ENCODE measurements at regions not wholly inside any gene's neighbourhood (a gene's known extent, or its start where the extent isn't known, plus 50 kb on each side); places are given as distances from the start of the nearest gene placed in this dataset.

DNA sequence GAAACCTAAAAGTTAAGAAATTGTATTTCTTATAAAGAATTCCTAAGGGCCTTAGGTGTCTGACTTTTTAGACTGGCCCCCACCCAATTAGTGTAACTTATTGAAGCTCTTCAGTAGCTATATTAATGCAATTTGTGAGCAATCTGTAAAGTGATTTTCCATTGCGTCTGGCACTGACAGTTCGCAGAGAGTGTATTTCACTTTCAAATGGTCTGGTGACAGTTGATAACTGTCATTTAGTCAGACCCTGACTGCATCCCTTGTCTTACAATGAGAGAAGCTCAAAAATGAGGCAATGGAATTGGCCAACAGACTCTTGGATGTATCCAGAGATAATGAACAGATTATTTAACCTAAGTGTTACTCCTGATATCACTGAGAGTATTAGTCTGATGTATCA, 351.8 kb downstream of the FRK start:
- no peak for TF ChIP-seq EP300 (IDR thresholded peaks at IDR 0.05)
- TF ChIP-seq, protein P1, sequence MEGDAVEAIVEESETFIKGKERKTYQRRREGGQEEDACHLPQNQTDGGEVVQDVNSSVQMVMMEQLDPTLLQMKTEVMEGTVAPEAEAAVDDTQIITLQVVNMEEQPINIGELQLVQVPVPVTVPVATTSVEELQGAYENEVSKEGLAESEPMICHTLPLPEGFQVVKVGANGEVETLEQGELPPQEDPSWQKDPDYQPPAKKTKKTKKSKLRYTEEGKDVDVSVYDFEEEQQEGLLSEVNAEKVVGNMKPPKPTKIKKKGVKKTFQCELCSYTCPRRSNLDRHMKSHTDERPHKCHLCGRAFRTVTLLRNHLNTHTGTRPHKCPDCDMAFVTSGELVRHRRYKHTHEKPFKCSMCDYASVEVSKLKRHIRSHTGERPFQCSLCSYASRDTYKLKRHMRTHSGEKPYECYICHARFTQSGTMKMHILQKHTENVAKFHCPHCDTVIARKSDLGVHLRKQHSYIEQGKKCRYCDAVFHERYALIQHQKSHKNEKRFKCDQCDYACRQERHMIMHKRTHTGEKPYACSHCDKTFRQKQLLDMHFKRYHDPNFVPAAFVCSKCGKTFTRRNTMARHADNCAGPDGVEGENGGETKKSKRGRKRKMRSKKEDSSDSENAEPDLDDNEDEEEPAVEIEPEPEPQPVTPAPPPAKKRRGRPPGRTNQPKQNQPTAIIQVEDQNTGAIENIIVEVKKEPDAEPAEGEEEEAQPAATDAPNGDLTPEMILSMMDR (IDR thresholded peaks at IDR 0.05): no peak
- TF ChIP-seq POLR2A (IDR thresholded peaks at IDR 0.05): no peak
- TF ChIP-seq POLR2AphosphoS5 (IDR thresholded peaks at IDR 0.05): no peak
